GM23338 (cell line): ENCODE measurements at regions not wholly inside any gene's neighbourhood (a gene's known extent, or its start where the extent isn't known, plus 50 kb on each side); places are given as distances from the start of the nearest gene placed in this dataset.

Experiments
- CTCF ChIP-seq, 2 experiments: fragments of 200-600 bp in 1 of 2; sonication (generic) in 1 of 2; conservative IDR thresholded peaks; 2 replicates each; pipeline versions ENCODE4 v1.5.1 to v1.6.1; 2016 to 2017; ENCODE audit warnings: antibody characterized with exemption in 2 of 2, low read depth in 2 of 2, mild to moderate bottlenecking in 2 of 2, moderate library complexity in 1 of 2
- EZH2 ChIP-seq: fragments of 200-600 bp; sonication (generic); IDR thresholded peaks from one replicate; pipeline ENCODE4 v1.8.0; 2017; ENCODE audit warnings: antibody characterized with exemption, mild to moderate bottlenecking, low read depth; ENCODE audit not compliant: unreplicated experiment
- EZH2phosphoT487 ChIP-seq: fragments of 200-600 bp; sonication (generic); IDR thresholded peaks from one replicate; pipeline ENCODE4 v1.8.1; 2018; ENCODE audit warnings: antibody characterized with exemption; ENCODE audit not compliant: unreplicated experiment

- TF ChIP-seq CTCF (conservative IDR thresholded peaks at IDR 0.05; ENCODE audit: low read depth in 2 of 2) (no peak), EZH2phosphoT487 (no peak), EZH2 (no peak)
These were observed 178.1 kb downstream of the BARD1 start for GRCh38 chr2:214631406-214631805.
